T-helper 1 cell treated with Interleukin-12 subunit alpha and Interleukin-12 subunit beta and Interleukin-4 antibody, amounts not matched to agents 30 μg/mL and 1 μg/mL, for 36 hours (primary cell): ENCODE measurements at regions not wholly inside any gene's neighbourhood (a gene's known extent, or its start where the extent isn't known, plus 50 kb on each side); places are given as distances from the start of the nearest gene placed in this dataset.
"Not testable (repeated sequence)": the region's sequence is repeated elsewhere in the genome, so short reads cannot be mapped to it uniquely, and the experiment has no call there.

Source experiments
- H3K27ac Mint-ChIP-seq: one replicate; pipeline ENCODE4 v1.8.0; 2021; ENCODE audit warnings: mild to moderate bottlenecking, mixed read lengths
- H3K27me3 Mint-ChIP-seq: one replicate; pipeline ENCODE4 v1.8.0; 2021; ENCODE audit warnings: low read depth, mixed read lengths
- H3K36me3 Mint-ChIP-seq: one replicate; pipeline ENCODE4 v1.8.0; 2021; ENCODE audit warnings: low read depth, mixed read lengths
- H3K4me1 Mint-ChIP-seq: one replicate; pipeline ENCODE4 v1.8.0; 2021; ENCODE audit warnings: low read depth, mixed read lengths
- H3K4me3 Mint-ChIP-seq: one replicate; pipeline ENCODE4 v1.8.0; 2021; ENCODE audit warnings: mild to moderate bottlenecking, moderate library complexity, mixed read lengths
- H3K9me3 Mint-ChIP-seq: one replicate; pipeline ENCODE4 v1.8.0; 2021; ENCODE audit warnings: mixed read lengths

DNA sequence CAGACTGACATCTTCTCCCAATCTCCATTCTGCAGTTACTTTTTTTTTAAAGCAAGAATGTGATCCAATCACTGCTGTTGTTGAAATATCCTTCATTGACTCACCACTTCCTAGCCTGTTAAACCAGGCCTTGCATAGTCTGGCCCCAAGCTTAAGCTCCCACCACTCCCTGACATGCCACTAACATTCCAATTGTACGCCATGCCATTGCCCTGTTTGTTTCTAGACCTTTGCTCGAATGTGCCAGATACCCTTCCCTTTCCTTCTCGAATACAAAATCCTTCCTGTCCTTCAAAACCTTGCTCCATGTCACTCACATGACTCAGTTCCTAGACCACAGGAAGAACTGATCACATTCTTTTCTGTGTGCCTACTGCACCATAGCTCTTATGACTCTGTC, 224.2 kb downstream of the CYRIA start:
- Mint-ChIP-seq H3K27me3 (peaks cover 6% of the 10 kb centered on the region), H3K9me3 (no peaks in the 10 kb centered on the region), H3K4me3 (no peak overlapping the region), H3K36me3 (no peaks in the 10 kb centered on the region), H3K27ac (no peak overlapping the region), H3K4me1 (no peaks in the 10 kb centered on the region)

GRCh38 chr2:16440898-16441297, 224.7 kb downstream of the CYRIA start:
- H3K4me3 Mint-ChIP-seq, result no peak overlapping the region
- H3K27me3 Mint-ChIP-seq, result peaks cover 10% of the 10 kb centered on the region
- H3K9me3 Mint-ChIP-seq, result no peaks in the 10 kb centered on the region
- no peaks in the 10 kb centered on the region for H3K36me3 Mint-ChIP-seq
- H3K4me1 Mint-ChIP-seq, result no peaks in the 10 kb centered on the region
- no peak overlapping the region for H3K27ac Mint-ChIP-seq

DNA sequence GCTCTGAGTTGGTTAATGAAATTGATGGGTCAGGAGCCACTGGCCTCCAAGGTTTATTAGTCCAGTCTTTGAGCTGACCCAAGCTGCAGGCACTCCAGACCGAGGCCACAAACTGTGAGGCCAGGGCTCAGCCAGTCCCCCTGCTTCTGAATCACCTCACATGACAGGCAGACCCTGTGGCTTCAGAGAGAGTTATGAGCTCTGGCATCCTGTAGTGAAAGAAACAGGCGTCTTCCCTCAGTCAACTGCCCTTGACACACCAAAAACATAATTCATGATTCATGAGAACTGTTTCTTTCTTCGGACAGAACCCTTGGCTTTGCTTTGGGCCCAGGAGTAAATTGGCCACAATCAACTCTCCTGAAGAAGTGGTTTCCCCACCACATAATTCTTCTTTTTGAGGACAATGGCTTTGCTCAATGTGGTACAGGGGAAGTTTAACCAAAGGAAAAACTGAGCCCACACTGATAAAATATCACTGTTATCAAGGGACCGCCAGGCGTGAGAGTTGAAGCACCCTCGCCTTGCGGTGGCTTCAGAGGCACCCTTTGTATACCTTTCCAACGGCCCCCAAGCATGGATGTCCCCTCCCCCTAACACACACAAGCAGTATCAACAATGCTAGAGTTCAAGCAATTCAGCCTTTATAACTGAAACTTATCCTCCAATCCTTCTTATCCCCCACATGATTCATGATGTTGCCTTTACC, 226.9 kb downstream of the CYRIA start:
- peaks cover 10% of the 10 kb centered on the region for H3K27me3 Mint-ChIP-seq
- no peak overlapping the region for H3K4me3 Mint-ChIP-seq
- no peaks in the 10 kb centered on the region for H3K4me1 Mint-ChIP-seq
- no peaks in the 10 kb centered on the region for H3K9me3 Mint-ChIP-seq
- H3K36me3 Mint-ChIP-seq, result no peaks in the 10 kb centered on the region
- no peak overlapping the region for H3K27ac Mint-ChIP-seq

GRCh38 chr2:16437189-16437588, 228.4 kb downstream of the CYRIA start:
- H3K27me3 Mint-ChIP-seq, result peaks cover 10% of the 10 kb centered on the region
- no peaks in the 10 kb centered on the region for H3K4me1 Mint-ChIP-seq
- no peaks in the 10 kb centered on the region for H3K36me3 Mint-ChIP-seq
- H3K27ac Mint-ChIP-seq, result no peak overlapping the region
- no peaks in the 10 kb centered on the region for H3K9me3 Mint-ChIP-seq
- H3K4me3 Mint-ChIP-seq, result no peak overlapping the region

GRCh38 chr2:16434393-16434792, 231.2 kb downstream of the CYRIA start:
- Mint-ChIP-seq H3K36me3 (no peaks in the 10 kb centered on the region), H3K27me3 (peaks cover 10% of the 10 kb centered on the region), H3K4me3 (no peak overlapping the region), H3K27ac (no peak overlapping the region), H3K9me3 (no peaks in the 10 kb centered on the region), H3K4me1 (no peaks in the 10 kb centered on the region)

DNA sequence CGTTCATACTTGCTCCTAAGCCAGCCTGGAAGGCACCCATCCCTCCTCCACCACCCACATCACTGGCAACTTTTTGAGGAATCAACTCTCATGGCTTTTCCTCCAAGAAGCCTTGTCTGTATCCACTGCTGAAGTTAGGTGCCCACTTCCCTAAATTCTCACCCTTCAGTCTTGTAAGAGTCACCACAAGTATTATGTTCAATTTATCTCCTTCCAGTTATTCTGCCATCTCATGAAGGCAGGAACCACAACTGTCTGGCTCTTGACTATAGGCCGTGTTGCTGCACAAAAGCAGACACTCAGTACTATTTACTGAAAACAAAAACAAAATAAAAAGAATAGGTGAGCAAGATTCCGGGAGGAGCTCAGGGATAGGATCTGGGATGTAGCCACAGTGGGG, 234.8 kb downstream of the CYRIA start:
- H3K4me3 Mint-ChIP-seq, result no peak overlapping the region
- no peak overlapping the region for H3K27ac Mint-ChIP-seq

DNA sequence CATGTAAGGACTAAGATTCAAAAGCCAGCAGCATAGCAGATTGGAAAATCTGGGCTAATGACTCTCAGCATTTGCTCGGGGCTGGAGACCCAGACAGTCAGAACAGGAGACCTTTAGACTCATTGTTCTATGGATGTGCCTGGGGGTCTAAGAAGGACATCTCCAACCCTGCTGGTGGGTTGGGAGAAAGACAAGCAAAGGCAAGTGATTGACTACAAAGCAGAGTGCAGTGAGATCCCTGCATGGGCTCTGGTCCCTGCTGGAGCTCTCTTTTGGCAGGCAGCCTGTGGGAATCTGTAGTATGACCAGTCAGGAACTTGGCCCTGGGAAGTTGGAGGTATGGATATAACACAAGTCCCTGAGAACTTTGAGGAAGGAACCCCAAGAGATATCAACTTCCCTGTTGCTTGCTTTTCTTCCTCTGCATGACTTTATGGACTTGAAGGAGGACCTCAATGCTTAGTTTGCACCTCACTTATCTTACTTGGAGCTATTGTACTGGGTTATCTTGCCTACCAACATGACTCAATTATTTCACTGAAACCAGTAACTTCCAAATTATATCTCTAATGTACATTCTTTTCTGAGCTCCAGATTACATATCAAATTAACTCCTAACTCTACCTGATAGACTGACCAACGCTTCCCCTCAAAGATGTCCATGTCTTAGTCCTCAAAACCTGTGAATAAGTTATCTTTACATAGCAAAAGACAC, 236.0 kb downstream of the CYRIA start:
- Mint-ChIP-seq H3K27me3 (no peaks in the 10 kb centered on the region), H3K4me3 (no peak overlapping the region), H3K36me3 (no peaks in the 10 kb centered on the region)

More for the DNA sequence above, 234.8 kb downstream of the CYRIA start:
- H3K9me3 Mint-ChIP-seq, result no peaks in the 10 kb centered on the region
- no peaks in the 10 kb centered on the region for H3K36me3 Mint-ChIP-seq
- no peaks in the 10 kb centered on the region for H3K27me3 Mint-ChIP-seq
- no peaks in the 10 kb centered on the region for H3K4me1 Mint-ChIP-seq

GRCh38 chr2:16429002-16429401, 236.6 kb downstream of the CYRIA start:
- no peaks in the 10 kb centered on the region for H3K9me3 Mint-ChIP-seq
- H3K4me3 Mint-ChIP-seq, result no peak overlapping the region
- H3K27me3 Mint-ChIP-seq, result no peaks in the 10 kb centered on the region
- H3K27ac Mint-ChIP-seq, result no peak overlapping the region
- H3K36me3 Mint-ChIP-seq, result no peaks in the 10 kb centered on the region
- H3K4me1 Mint-ChIP-seq, result no peaks in the 10 kb centered on the region

More for the DNA sequence above, 236.0 kb downstream of the CYRIA start:
- Mint-ChIP-seq H3K27ac (no peak overlapping the region), H3K4me1 (no peaks in the 10 kb centered on the region), H3K9me3 (no peaks in the 10 kb centered on the region)

DNA sequence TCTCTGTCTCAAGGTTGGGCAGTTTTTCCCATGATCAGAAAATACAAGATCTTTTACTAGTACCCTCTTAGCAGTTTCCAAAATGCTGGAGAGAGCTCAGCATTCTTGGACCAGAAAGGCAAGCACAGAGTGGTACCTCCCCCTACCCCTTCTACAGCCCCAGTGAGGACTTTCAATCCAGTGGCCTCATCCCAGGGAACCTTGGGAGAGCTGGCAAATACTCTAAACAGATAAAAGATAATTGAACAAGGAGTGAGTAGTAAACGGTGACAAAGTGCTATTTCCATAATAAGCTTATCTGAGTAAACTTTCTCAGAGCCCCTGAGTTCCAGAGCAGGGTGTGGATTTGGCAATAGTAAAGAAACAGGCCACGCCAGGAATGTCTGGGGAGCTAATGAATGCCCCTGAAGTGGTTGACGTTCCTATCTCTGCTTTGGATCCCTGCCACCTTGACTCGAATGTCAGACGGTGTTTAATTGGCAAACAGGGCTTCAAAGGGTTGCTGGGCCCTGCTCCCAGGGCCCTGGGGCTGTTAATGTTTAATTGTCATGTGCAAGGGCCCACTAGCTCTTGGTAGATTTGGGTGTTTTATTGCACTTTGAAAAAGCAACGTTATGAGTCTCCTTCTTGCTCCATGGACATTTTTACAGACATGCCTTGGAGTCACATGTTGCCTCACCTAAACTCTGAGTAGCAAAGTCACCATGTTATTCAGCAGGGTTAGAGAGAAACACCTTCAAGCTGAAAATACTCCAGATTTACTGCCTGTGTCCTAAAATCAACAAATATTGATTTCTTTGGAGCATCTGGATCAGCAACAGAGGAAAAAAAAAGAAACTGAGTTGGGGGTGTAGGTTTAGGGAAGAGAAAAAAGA, 239.9 kb downstream of the CYRIA start:
- Mint-ChIP-seq H3K4me1 (no peaks in the 10 kb centered on the region), H3K27me3 (no peaks in the 10 kb centered on the region), H3K9me3 (no peaks in the 10 kb centered on the region), H3K27ac (no peak overlapping the region), H3K36me3 (no peaks in the 10 kb centered on the region), H3K4me3 (no peak overlapping the region)

GRCh38 chr2:16420421-16420820, 245.2 kb downstream of the CYRIA start:
- peaks cover 3% of the 10 kb centered on the region for H3K9me3 Mint-ChIP-seq
- no peaks in the 10 kb centered on the region for H3K4me1 Mint-ChIP-seq
- H3K27me3 Mint-ChIP-seq, result peaks cover 3% of the 10 kb centered on the region
- H3K4me3 Mint-ChIP-seq, result no peak overlapping the region
- no peak overlapping the region for H3K27ac Mint-ChIP-seq
- no peaks in the 10 kb centered on the region for H3K36me3 Mint-ChIP-seq

GRCh38 chr2:16417726-16418125, 247.9 kb downstream of the CYRIA start:
- Mint-ChIP-seq H3K9me3 (peaks cover 4% of the 10 kb centered on the region), H3K27me3 (peaks cover 3% of the 10 kb centered on the region), H3K27ac (no peak overlapping the region), H3K4me1 (no peaks in the 10 kb centered on the region), H3K36me3 (no peaks in the 10 kb centered on the region), H3K4me3 (no peak overlapping the region)

- Mint-ChIP-seq H3K4me1 (no peaks in the 10 kb centered on the region), H3K4me3 (no peak overlapping the region), H3K27me3 (peaks cover 3% of the 10 kb centered on the region), H3K27ac (no peak overlapping the region), H3K9me3 (peaks cover 4% of the 10 kb centered on the region), H3K36me3 (no peaks in the 10 kb centered on the region)
These were observed 249.0 kb downstream of the CYRIA start for GRCh38 chr2:16416651-16417050.

- H3K27ac Mint-ChIP-seq, H3K9me3 Mint-ChIP-seq, H3K4me3 Mint-ChIP-seq: not testable (repeated sequence)
These were observed 249.8 kb downstream of the CYRIA start for GRCh38 chr2:16415861-16416260.

GRCh38 chr2:16413947-16414346, 251.7 kb downstream of the CYRIA start:
- peaks cover 4% of the 10 kb centered on the region for H3K9me3 Mint-ChIP-seq
- H3K4me3 Mint-ChIP-seq, result no peak overlapping the region
- no peaks in the 10 kb centered on the region for H3K4me1 Mint-ChIP-seq
- H3K36me3 Mint-ChIP-seq, result no peaks in the 10 kb centered on the region
- H3K27me3 Mint-ChIP-seq, result no peaks in the 10 kb centered on the region
- no peak overlapping the region for H3K27ac Mint-ChIP-seq

More at GRCh38 chr2:16415861-16416260, 249.8 kb downstream of the CYRIA start:
- not testable (repeated sequence) for H3K27me3 Mint-ChIP-seq, H3K36me3 Mint-ChIP-seq, H3K4me1 Mint-ChIP-seq
